GM12878 (cell line): ENCODE measurements at regions not wholly inside any gene's neighbourhood (a gene's known extent, or its start where the extent isn't known, plus 50 kb on each side); places are given as distances from the start of the nearest gene placed in this dataset.

Experiments
- PAX8 ChIP-seq: fragments of 450-650 bp; IDR thresholded peaks from 2 replicates; pipeline ENCODE4 v1.6.1; 2017; ENCODE audit warnings: mild to moderate bottlenecking, moderate library complexity
- STAT3 ChIP-seq: IDR thresholded peaks from 2 replicates; pipeline ENCODE4 v1.6.1; 2011; ENCODE audit warnings: low read depth, low read length, improper control_type of control experiment
- TF ChIP-seq, protein P1 (sequence below): IDR thresholded peaks from 2 replicates; pipeline ENCODE4 v1.6.1; 2012; ENCODE audit warnings: mild to moderate bottlenecking, low read depth, low read length
- TF ChIP-seq, protein P2 (sequence below): fragments of 150-350 bp; IDR thresholded peaks from 2 replicates; pipeline ENCODE4 v1.6.1; 2016; ENCODE audit warnings: low read depth, low read length
- TF ChIP-seq, protein P3 (sequence below): fragments of 450-650 bp; IDR thresholded peaks from 2 replicates; pipeline ENCODE4 v1.6.1; 2017; ENCODE audit warnings: mild to moderate bottlenecking, moderate library complexity

DNA sequence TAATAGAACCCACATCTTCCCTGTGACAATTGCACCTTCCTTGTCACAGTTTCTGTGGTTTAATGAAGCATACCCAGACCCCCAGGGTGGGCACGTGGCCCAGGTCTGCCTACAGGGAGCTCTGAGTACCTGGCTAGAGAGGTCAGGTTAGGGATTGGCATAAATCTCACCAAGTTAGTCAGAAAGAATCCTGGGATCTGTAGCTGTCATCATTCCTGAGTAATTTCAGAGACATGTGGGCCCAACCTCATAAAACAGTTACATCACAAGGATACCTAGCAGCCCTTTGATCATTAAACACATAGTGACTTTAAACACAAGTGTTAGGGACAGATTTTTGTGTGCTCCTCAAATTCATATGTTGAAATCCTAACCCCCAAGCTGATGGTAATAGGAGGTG, 123.0 kb downstream of the KDR start (continued):
- TF ChIP-seq, protein P1, sequence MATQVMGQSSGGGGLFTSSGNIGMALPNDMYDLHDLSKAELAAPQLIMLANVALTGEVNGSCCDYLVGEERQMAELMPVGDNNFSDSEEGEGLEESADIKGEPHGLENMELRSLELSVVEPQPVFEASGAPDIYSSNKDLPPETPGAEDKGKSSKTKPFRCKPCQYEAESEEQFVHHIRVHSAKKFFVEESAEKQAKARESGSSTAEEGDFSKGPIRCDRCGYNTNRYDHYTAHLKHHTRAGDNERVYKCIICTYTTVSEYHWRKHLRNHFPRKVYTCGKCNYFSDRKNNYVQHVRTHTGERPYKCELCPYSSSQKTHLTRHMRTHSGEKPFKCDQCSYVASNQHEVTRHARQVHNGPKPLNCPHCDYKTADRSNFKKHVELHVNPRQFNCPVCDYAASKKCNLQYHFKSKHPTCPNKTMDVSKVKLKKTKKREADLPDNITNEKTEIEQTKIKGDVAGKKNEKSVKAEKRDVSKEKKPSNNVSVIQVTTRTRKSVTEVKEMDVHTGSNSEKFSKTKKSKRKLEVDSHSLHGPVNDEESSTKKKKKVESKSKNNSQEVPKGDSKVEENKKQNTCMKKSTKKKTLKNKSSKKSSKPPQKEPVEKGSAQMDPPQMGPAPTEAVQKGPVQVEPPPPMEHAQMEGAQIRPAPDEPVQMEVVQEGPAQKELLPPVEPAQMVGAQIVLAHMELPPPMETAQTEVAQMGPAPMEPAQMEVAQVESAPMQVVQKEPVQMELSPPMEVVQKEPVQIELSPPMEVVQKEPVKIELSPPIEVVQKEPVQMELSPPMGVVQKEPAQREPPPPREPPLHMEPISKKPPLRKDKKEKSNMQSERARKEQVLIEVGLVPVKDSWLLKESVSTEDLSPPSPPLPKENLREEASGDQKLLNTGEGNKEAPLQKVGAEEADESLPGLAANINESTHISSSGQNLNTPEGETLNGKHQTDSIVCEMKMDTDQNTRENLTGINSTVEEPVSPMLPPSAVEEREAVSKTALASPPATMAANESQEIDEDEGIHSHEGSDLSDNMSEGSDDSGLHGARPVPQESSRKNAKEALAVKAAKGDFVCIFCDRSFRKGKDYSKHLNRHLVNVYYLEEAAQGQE, result no peak
- TF ChIP-seq, protein P2, sequence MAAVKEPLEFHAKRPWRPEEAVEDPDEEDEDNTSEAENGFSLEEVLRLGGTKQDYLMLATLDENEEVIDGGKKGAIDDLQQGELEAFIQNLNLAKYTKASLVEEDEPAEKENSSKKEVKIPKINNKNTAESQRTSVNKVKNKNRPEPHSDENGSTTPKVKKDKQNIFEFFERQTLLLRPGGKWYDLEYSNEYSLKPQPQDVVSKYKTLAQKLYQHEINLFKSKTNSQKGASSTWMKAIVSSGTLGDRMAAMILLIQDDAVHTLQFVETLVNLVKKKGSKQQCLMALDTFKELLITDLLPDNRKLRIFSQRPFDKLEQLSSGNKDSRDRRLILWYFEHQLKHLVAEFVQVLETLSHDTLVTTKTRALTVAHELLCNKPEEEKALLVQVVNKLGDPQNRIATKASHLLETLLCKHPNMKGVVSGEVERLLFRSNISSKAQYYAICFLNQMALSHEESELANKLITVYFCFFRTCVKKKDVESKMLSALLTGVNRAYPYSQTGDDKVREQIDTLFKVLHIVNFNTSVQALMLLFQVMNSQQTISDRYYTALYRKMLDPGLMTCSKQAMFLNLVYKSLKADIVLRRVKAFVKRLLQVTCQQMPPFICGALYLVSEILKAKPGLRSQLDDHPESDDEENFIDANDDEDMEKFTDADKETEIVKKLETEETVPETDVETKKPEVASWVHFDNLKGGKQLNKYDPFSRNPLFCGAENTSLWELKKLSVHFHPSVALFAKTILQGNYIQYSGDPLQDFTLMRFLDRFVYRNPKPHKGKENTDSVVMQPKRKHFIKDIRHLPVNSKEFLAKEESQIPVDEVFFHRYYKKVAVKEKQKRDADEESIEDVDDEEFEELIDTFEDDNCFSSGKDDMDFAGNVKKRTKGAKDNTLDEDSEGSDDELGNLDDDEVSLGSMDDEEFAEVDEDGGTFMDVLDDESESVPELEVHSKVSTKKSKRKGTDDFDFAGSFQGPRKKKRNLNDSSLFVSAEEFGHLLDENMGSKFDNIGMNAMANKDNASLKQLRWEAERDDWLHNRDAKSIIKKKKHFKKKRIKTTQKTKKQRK, result no peak
- TF ChIP-seq STAT3 (no peak), PAX8 (no peak)
- TF ChIP-seq, protein P3, sequence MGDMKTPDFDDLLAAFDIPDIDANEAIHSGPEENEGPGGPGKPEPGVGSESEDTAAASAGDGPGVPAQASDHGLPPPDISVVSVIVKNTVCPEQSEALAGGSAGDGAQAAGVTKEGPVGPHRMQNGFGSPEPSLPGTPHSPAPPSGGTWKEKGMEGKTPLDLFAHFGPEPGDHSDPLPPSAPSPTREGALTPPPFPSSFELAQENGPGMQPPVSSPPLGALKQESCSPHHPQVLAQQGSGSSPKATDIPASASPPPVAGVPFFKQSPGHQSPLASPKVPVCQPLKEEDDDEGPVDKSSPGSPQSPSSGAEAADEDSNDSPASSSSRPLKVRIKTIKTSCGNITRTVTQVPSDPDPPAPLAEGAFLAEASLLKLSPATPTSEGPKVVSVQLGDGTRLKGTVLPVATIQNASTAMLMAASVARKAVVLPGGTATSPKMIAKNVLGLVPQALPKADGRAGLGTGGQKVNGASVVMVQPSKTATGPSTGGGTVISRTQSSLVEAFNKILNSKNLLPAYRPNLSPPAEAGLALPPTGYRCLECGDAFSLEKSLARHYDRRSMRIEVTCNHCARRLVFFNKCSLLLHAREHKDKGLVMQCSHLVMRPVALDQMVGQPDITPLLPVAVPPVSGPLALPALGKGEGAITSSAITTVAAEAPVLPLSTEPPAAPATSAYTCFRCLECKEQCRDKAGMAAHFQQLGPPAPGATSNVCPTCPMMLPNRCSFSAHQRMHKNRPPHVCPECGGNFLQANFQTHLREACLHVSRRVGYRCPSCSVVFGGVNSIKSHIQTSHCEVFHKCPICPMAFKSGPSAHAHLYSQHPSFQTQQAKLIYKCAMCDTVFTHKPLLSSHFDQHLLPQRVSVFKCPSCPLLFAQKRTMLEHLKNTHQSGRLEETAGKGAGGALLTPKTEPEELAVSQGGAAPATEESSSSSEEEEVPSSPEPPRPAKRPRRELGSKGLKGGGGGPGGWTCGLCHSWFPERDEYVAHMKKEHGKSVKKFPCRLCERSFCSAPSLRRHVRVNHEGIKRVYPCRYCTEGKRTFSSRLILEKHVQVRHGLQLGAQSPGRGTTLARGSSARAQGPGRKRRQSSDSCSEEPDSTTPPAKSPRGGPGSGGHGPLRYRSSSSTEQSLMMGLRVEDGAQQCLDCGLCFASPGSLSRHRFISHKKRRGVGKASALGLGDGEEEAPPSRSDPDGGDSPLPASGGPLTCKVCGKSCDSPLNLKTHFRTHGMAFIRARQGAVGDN, result no peak
